ENCODE measurements at regions not wholly inside any gene's neighbourhood (a gene's known extent, or its start where the extent isn't known, plus 50 kb on each side); places are given as distances from the start of the nearest gene placed in this dataset.
A peak's percentile ranks its signal among the peaks of the same experiment; 100 is the strongest.
"Not testable (repeated sequence)": the region's sequence is repeated elsewhere in the genome, so short reads cannot be mapped to it uniquely, and the experiment has no call there.

DNA sequence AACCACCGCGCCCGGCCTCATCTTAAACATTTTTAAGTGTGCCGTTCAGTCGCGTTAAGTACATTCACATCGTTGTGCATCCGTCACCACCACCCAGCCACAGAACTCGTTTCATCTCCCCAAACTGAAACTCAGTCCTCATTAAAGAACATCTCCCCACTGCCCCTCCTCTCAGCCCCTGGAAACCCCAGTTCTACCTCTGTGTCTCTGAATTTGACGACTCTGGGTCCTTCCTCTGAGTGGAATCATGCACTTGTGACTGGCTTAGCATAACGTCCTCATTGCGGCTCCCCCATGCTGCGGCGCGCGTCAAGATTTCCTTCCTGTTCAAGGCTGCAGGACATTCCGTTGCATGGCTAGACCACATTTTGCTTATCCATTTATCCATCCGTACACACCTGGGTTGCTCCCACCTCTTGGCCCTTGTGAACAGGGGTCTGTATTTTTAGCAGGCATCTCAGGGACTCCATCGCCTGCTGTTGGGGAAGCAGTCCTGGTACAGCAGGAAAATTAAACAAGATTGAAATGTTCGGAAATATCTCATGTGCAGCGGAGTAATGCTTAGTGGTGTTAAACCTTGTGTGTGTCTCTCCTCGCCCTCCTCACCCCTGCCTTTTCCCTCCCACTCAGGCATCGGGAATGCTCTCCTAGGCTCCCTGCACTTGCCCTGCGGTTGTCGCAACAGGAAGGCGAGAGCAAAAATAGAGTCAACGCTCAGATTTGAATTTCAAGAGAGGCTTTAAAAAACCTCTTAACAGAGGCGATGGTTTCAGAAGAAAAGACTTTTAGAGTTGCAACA is 127.9 kb downstream of the PXDC1 start:
- peak in 1 of 11 donors; percentile 31 for DNase-seq (ENCODE audit: extremely low read depth in 1 of 11, low read depth in 9 of 11, low spot score in 4 of 11)

DNA sequence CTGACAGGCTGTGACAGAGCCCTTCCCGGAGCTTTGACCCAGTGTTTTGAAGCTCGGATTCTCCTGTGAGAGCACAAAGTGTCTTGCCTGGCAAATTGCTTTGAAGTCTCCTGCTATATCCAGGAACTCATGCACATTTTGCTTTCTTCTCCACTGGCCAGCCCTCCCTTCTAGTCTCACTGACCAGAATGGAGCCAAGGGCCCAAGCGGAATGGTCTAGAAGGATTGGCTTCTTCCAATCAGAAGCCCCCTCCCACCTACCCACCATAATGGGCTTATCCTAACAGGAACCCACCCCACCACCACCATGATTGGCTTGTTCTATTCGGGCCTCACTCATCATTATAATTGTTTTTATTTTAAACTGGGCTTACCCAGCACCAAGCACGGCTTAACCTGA is 130.1 kb downstream of the PXDC1 start:
- no peak for DNase-seq (ENCODE audit: extremely low read depth in 1 of 11, low read depth in 9 of 11, low spot score in 4 of 11)

DNA sequence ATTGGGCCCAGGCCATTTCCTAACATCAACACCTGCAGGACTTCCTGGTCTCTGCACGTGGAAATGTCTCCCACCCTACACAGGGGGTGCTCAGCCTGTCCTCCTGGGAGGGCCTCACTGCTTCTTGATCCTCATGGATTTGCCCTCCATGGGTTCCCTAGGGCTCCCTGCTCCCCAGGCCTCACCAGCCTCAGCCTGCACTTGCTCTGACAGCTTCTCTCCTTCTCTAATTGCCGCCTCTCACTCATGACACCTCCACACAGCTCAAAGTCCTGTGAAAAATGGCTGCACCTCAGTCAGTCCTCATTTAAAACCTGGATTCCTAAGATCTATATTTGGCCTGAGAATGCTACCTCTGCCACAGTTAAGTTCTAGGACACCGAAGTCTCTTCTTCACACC is 130.6 kb downstream of the PXDC1 start:
- no peak for DNase-seq (ENCODE audit: extremely low read depth in 1 of 11, low read depth in 9 of 11, low spot score in 4 of 11)

DNA sequence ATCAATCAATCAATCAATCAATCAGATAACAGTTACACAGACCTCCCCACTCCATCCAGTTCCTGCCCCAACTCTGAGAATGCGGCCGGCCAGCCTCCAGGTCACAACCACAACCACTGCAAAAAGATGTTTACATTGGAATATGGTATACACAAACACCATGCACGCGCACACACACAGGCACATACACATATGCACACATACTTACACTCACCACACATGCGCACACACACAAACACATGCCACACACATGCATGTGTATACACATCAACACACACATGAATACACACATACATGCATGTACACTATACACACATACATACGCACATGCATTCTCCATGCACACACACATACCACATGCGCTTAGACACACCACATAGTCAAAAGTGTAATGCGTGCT is 131.1 kb downstream of the PXDC1 start:
- no peak for DNase-seq (ENCODE audit: extremely low read depth in 1 of 11, low read depth in 9 of 11, low spot score in 4 of 11)

DNA sequence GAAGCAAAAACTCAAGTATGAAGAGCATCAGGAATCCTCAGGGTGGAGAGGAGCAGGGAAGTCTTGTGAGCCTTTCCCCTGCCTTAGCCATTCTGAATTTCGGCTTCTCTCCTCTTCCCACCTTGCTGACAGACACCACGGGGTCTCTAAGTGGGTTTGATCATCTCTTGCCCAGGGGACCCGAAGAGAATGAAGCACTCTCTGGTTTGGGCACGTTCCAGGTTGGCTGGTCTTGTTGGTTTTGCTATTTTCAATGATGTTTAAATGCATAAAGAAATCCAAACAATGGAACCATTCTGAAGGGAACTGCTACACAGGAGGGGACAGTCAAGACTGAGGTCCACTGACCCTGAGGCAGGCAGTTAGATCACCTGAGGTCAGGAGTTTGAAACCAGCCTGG is 131.7 kb downstream of the PXDC1 start:
- no peak for DNase-seq (ENCODE audit: extremely low read depth in 1 of 11, low read depth in 9 of 11, low spot score in 4 of 11)

DNA sequence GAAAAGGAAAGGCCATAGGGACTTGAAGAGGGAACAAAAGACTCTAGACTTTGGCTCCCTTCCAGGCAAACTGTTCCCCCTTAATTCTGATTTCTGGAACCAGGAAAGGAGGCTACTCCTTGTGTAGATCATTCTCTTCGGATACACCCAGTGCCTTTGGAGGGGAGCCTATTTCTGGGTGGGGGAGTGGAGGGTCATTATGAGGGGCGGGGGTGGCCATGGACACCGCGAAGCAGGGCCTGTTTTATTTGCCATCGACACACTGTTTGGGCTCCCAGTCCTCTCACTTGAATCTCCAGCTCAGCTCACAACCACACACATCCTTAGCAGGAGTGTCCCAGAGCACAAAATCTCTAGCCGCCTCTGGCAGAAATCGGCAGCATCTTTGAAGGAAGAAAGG is 132.3 kb downstream of the PXDC1 start:
- DNase-seq (ENCODE audit: extremely low read depth in 1 of 11, low read depth in 9 of 11, low spot score in 4 of 11) = no peak

DNA sequence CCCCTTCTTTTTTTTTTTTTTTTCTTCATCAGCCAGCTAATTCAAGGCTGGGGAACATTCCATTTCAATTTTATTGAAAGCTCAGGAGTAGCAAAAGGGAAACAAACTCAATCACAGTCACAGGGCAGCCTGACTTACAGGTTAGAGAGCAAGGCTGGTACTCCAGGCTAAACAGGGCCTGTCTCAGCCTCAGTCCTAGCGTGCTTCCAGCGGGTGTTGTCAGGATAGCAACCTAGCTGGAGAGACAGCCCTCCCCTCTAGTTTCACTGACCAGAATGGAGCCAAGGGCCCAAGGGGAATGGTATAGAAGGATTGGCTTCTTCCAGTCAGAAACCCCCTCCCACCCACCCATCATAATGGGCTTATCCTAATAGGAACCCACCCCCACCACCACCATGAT is 132.9 kb downstream of the PXDC1 start:
- DNase-seq (ENCODE audit: extremely low read depth in 1 of 11, low read depth in 9 of 11, low spot score in 4 of 11) = no peak

DNA sequence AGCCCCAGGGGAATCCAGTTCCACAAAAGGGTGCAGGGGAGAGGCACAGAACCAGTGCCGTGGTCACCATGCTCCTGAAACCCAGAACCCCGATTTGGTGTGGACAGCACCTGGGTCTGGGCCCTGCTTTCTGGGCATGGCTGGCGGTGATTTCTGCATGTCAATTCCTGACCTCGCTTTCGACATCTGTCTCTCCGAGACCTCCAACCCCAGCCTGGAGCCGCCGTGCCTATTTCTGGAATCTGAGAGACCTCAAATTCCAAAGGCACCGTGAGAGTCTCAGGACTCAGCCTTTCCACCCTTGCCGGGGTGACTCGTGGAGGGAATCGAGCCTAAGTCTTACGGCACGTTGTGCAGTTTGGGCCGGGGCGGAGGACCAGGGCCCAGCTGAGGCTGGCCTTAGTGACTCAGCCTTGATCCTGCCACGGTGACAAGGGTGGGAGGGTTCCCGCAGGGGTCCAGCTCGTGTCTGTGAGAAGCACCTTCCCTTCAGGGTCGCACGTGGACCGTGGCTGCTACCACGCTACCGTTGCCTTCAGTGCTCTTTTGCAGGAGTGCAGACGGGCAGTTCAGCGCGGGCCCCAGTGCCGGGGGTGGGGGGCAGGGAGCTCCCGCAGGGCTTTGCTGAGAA is 133.7 kb downstream of the PXDC1 start:
- DNase-seq (ENCODE audit: extremely low read depth in 1 of 11, low read depth in 9 of 11, low spot score in 4 of 11) = no peak

DNA sequence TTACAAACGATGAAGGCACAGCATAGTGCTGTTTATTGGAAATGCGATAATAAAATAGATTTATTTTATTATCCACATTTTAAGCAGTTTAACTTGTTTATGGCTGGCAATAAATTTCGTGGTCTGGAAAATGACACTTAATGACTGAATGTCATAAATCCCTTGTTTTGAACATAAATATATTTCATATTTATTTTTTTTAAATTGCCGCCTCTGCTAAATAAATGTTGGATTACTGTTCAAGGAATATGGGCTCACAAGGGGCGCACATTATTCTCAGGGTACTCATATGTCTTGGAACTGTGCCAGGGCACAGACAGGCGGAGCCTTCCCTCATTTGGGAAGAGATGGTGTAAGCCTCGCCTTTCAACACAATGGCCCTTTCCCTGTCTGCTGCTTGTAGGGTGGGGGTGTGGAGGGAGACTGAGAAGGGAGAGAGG is 134.3 kb downstream of the PXDC1 start:
- DNase-seq (ENCODE audit: extremely low read depth in 1 of 11, low read depth in 9 of 11, low spot score in 4 of 11) = no peak

DNA sequence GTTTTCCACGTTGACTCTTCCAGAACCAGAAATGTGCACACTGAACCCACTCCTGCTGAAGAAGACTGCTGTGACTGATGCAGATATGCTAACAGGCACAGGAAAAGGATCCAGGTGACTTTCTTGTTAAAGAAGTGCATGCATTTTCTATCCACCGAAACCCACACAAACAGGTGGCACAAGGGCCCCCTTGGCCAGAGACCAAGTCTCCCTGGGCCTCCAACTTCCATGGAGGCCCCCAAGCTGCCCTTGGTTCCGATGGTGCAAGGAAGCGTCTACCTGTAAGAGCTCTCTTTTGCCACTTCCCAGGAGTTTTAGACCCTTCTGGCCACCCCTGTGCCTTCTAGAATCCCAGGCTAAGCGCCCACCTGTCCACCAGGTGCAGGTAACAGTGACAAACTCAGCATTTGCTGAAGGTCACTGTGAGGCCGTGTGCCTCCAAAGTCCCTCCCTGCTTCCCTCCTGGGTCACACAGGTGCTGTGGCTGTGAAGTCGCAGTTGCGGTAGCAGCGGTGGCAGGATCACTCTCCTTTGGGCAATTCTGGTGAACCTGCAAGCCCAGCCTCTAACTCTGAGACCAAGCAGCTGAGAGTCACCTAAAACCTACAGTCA is 134.8 kb downstream of the PXDC1 start:
- DNase-seq (ENCODE audit: extremely low read depth in 1 of 11, low read depth in 9 of 11, low spot score in 4 of 11) = no peak

DNA sequence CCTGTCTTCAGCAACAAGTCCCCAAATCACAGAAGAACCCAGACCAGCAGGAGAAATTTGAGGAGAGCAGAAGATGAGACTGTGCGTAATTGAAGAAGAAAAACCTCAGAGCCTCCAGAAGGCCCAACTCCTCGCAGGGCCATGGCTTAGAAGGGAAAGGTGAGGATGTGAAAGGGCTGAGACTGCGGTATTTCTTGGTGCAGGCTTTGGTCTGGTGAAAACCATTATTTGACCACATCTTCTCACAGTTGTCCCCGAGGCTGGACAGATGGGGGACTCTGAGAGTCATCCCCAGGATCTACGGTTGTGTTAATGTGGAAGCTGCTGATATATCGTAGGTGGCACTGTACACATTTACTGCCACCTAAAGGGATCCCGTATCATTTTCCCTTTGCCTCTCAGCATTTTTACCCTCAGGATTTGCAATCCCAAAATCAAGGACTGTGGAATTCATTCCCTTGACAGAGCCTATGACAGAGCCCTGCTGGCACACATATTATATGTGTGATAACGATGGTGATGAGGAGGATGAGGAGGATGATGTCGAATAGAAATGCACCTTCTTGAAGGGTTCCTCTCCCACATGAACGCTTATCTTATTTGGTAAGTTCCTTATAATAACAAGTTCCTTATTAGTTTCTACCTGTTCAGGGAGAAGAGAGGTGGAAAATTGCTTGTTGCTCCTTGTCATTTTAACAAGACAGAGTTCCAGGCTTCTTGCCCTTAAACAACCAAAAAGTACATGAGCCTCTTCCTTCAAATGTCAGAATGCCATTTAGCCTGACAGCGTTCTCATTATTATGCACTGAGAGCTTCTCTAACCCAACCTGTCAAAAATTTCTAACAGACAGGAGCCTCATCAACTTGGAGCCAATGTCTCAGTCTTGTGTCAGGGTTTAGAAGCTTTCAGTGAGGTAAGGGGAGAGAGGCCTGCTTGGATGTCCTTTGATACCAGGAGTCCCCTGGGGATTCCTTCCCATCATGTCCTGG is 135.8 kb downstream of the PXDC1 start:
- DNase-seq (ENCODE audit: extremely low read depth in 1 of 11, low read depth in 9 of 11, low spot score in 4 of 11) = no peak

DNA sequence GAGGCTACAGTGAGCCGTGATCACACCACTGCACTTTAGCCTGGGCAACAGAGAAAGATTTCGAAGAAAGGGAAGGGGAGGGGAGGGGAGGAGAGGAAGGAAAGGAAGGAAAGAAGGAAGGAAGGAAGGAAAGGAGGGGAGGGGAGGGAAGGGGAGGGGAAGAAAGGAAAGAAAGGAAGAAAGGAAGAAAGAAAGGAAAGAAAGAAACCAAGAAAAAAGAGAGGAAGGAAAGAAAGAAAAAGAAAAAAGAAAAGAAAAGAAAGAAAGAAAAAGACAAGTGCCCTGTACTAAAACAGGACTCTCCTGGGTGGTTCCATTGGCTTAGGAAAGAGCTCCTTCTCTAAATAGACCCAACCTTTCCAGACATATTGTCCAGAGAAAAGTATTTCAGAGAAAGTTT is 136.6 kb downstream of the PXDC1 start:
- DNase-seq (ENCODE audit: extremely low read depth in 1 of 11, low read depth in 9 of 11, low spot score in 4 of 11) = no peak

DNA sequence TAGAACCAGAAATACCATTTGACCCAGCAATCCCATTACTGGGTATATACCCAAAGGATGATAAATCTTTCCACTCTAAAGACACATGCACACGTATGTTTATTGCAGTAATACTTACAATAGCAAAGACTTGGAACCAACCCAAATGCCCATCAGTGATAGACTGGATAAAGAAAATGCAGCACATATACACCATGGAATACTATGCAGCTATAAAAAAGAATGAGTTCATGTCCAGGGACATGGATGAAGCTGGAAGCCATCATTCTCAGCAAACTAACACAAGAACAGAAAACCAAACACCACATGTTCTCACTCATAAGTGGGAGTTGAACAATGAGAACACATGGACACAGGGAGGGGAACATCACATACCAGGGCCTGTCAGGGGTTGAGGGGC is 137.9 kb downstream of the PXDC1 start:
- not testable (repeated sequence) for DNase-seq (ENCODE audit: extremely low read depth in 1 of 11, low read depth in 9 of 11, low spot score in 4 of 11)

DNA sequence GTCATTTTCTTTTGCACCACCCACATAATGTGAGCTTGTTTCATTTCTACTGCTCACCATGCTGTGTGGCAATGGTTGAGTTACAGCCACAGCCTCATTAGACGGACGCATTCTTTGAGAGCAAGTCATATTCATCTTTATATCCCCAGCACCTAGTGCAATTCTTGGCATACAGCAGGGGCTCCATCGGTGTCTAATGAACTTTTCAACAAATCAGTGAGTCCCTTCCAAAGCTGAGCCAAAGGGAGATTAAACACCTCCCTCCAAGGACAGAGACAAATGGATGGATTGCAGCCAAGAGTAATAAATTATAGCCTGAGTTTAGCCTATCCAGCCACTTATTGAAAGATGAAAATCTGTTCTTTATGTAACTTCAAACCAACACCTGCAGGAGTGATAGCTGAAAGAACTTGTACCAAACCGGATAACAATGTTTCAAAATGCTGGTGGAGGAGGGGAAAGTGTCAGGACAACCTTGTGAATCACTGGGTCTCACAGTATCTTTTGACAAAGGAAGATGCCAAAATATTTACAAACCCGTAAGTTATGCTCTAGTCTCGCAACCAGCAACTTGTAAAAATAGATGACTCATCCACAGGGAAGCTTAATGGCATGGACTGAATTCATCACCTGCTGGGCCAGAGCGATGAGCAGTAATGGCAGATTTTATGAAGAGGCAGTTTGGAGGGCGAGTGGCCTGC is 139.0 kb downstream of the PXDC1 start:
- no peak for DNase-seq (ENCODE audit: extremely low read depth in 1 of 11, low read depth in 9 of 11, low spot score in 4 of 11)

DNA sequence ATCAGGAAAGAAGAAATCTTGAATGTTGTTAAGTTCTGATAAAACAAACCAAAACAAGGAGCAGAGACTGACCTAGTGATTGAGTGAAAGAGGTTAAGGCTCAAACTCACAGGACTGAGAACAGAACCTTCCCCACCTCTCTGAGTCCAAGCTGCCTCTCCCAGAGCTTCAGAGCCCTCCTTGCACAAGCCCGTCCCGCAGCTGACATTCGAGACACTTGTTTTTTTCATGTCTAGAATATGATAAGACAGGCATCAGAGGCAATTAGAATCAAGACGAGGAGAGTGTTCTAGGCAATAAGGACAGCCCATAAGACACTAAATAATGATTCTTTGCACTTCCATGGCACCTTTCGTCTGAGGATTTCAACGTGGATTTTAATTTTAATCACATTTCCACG is 140.6 kb downstream of the PXDC1 start:
- no peak for DNase-seq (ENCODE audit: extremely low read depth in 1 of 11, low read depth in 9 of 11, low spot score in 4 of 11)

DNA sequence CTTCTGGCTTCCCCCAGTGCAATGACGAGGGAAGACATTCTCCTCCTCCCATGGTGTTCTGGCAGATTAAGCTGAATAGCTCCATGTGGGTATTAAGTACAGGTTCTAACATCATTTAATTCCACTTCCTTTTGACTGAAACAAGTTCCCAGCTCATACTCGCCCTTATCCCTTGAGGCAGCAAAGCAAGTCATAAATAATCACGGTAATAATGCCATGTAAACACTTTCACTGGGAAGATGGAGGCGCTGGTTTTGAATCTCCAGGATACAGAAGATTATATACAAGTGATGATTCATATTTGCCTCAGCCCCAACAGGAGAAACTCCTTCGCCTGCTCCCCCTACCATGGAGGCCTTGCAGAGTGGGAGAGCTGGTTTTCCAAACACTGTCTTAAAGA is 141.3 kb downstream of the PXDC1 start:
- DNase-seq (ENCODE audit: extremely low read depth in 1 of 11, low read depth in 9 of 11, low spot score in 4 of 11) = no peak

DNA sequence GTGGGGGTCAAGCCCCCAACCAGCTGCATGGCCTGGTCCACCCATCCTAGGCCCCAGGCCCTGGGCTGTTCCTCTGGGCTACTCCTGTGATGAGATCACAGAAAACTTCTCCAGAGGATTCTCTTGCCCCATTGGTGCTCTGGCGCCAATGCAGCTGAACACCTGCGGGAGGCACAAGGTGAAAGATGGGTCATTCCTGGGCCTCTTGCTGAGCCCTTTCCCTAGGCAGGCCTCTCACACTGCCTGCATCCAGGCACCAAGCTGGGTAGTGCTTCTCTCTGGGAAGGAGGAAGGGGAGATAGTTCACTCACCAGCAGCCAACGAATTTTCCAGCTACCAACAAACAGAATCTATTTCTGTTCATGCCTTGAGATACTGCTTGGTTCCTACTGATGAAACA is 142.1 kb downstream of the PXDC1 start:
- DNase-seq (ENCODE audit: extremely low read depth in 1 of 11, low read depth in 9 of 11, low spot score in 4 of 11) = no peak

DNA sequence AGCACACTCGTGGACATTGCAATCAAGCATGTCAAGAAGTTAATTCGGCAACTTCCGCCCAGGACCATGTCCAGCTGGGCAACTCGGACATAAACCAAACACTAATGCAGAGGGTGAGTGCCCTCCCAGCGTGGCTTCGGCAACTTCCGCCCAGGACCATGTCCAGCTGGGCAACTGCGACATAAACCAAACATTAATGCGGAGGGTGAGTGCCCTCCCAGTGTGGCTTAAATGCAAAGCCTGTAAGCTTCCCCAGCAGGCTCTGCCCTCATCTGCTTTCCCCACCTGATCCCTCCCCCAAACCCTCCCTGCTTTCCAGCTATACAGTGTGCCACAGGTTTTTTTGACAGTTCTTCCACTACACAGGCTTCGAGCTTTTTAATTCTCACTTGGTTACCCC is 143.4 kb downstream of the PXDC1 start:
- no peak for DNase-seq (ENCODE audit: extremely low read depth in 1 of 11, low read depth in 9 of 11, low spot score in 4 of 11)

DNA sequence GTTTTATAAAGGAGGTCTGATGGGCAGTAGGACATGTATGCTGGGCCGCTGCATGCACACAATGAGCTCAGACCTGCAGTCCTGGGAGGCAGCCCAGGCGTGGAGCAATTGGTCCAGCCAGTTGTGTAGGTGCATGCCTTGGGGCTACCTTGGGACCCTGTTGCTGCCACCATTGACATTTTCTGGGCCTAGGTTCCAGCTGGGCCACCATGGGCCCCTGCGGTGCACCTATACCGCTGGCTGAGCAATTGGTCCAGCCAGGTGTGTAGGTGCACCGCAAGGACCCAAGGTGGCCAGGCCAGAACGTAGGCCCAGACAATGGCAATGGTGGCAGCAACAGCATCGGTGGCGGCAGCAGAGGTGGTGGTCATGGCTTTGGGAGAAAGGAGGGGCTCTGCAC is 143.9 kb downstream of the PXDC1 start:
- no peak for DNase-seq (ENCODE audit: extremely low read depth in 1 of 11, low read depth in 9 of 11, low spot score in 4 of 11)
